Breast epithelium (tissue), 3 donors: ENCODE measurements at regions not wholly inside any gene's neighbourhood (a gene's known extent, or its start where the extent isn't known, plus 50 kb on each side); places are given as distances from the start of the nearest gene placed in this dataset.

ENCODE experiments used
- POLR2AphosphoS5 ChIP-seq, 3 donors: sonication (generic); formaldehyde crosslinking; IDR thresholded peaks; one replicate each; pipeline ENCODE4 v1.6.1; 2017; ENCODE audit warnings: antibody characterized with exemption in 3 of 3
- TF ChIP-seq, protein P1 (sequence below), 3 donors: fragments of 450-650 bp; IDR thresholded peaks; one replicate each; pipeline ENCODE4 v1.5.1; 2016 to 2017; ENCODE audit warnings: antibody characterized with exemption in 3 of 3, mild to moderate bottlenecking in 3 of 3, moderate library complexity in 3 of 3

GRCh38 chr5:130279386-130279785 is 375.1 kb downstream of the CHSY3 start:
- no peak for TF ChIP-seq POLR2AphosphoS5 (IDR thresholded peaks at IDR 0.05)
- TF ChIP-seq, protein P1, sequence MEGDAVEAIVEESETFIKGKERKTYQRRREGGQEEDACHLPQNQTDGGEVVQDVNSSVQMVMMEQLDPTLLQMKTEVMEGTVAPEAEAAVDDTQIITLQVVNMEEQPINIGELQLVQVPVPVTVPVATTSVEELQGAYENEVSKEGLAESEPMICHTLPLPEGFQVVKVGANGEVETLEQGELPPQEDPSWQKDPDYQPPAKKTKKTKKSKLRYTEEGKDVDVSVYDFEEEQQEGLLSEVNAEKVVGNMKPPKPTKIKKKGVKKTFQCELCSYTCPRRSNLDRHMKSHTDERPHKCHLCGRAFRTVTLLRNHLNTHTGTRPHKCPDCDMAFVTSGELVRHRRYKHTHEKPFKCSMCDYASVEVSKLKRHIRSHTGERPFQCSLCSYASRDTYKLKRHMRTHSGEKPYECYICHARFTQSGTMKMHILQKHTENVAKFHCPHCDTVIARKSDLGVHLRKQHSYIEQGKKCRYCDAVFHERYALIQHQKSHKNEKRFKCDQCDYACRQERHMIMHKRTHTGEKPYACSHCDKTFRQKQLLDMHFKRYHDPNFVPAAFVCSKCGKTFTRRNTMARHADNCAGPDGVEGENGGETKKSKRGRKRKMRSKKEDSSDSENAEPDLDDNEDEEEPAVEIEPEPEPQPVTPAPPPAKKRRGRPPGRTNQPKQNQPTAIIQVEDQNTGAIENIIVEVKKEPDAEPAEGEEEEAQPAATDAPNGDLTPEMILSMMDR (IDR thresholded peaks at IDR 0.05): no peak
